ENCODE measurements at regions not wholly inside any gene's neighbourhood (a gene's known extent, or its start where the extent isn't known, plus 50 kb on each side); places are given as distances from the start of the nearest gene placed in this dataset.
"Not testable (repeated sequence)": the region's sequence is repeated elsewhere in the genome, so short reads cannot be mapped to it uniquely, and the experiment has no call there.

GRCh38 chr22:22193923-22194322 lies 50.7 kb upstream of the VPREB1 start:
- Histone ChIP-seq H3K4me1 (ENCODE audit: insufficient read depth, low read length) (no peaks in the 10 kb centered on the region), H3K36me3 (ENCODE audit: insufficient read depth, low read depth, low read length) (no peaks in the 10 kb centered on the region), H3K27me3 (ENCODE audit: insufficient read depth, low read length) (peaks cover 82% of the 10 kb centered on the region), H3K4me3 (ENCODE audit: low read length) (no peak overlapping the region), H3K9ac (ENCODE audit: low read depth, low read length) (no peak overlapping the region), H3K9me3 (ENCODE audit: insufficient read depth, low read depth, low read length) (no peaks in the 10 kb centered on the region), H3K27ac (ENCODE audit: low read length) (no peak overlapping the region)

GRCh38 chr22:22193462-22193861 lies 51.1 kb upstream of the VPREB1 start:
- not testable (repeated sequence) for H3K36me3 ChIP-seq (ENCODE audit: insufficient read depth, low read depth, low read length); H3K9ac ChIP-seq (ENCODE audit: low read depth, low read length); H3K27ac ChIP-seq (ENCODE audit: low read length); H3K4me3 ChIP-seq (ENCODE audit: low read length); H3K9me3 ChIP-seq (ENCODE audit: insufficient read depth, low read depth, low read length); H3K4me1 ChIP-seq (ENCODE audit: insufficient read depth, low read length)
- peaks cover 82% of the 10 kb centered on the region for H3K27me3 ChIP-seq (ENCODE audit: insufficient read depth, low read length)

GRCh38 chr22:22193006-22193405 lies 51.6 kb upstream of the VPREB1 start:
- H3K4me3 ChIP-seq (ENCODE audit: low read length); H3K9me3 ChIP-seq (ENCODE audit: insufficient read depth, low read depth, low read length); H3K9ac ChIP-seq (ENCODE audit: low read depth, low read length); H3K27ac ChIP-seq (ENCODE audit: low read length); H3K4me1 ChIP-seq (ENCODE audit: insufficient read depth, low read length); H3K36me3 ChIP-seq (ENCODE audit: insufficient read depth, low read depth, low read length): not testable (repeated sequence)
- H3K27me3 ChIP-seq (ENCODE audit: insufficient read depth, low read length): peaks cover 82% of the 10 kb centered on the region

GRCh38 chr22:22189796-22190195 lies 54.8 kb upstream of the VPREB1 start:
- not testable (repeated sequence) for H3K4me3 ChIP-seq (ENCODE audit: low read length); H3K36me3 ChIP-seq (ENCODE audit: insufficient read depth, low read depth, low read length); H3K27ac ChIP-seq (ENCODE audit: low read length); H3K9me3 ChIP-seq (ENCODE audit: insufficient read depth, low read depth, low read length); H3K4me1 ChIP-seq (ENCODE audit: insufficient read depth, low read length); H3K9ac ChIP-seq (ENCODE audit: low read depth, low read length)
- H3K27me3 ChIP-seq (ENCODE audit: insufficient read depth, low read length): peaks cover 82% of the 10 kb centered on the region

GRCh38 chr22:22187863-22188262 lies 56.7 kb upstream of the VPREB1 start:
- not testable (repeated sequence) for H3K27ac ChIP-seq (ENCODE audit: low read length); H3K9ac ChIP-seq (ENCODE audit: low read depth, low read length); H3K36me3 ChIP-seq (ENCODE audit: insufficient read depth, low read depth, low read length); H3K4me1 ChIP-seq (ENCODE audit: insufficient read depth, low read length); H3K9me3 ChIP-seq (ENCODE audit: insufficient read depth, low read depth, low read length); H3K4me3 ChIP-seq (ENCODE audit: low read length)
- H3K27me3 ChIP-seq (ENCODE audit: insufficient read depth, low read length): peaks cover 89% of the 10 kb centered on the region

GRCh38 chr22:22187299-22187698 lies 57.3 kb upstream of the VPREB1 start:
- no peaks in the 10 kb centered on the region for H3K4me1 ChIP-seq (ENCODE audit: insufficient read depth, low read length)
- peaks cover 94% of the 10 kb centered on the region for H3K27me3 ChIP-seq (ENCODE audit: insufficient read depth, low read length)
- no peak overlapping the region for H3K27ac ChIP-seq (ENCODE audit: low read length)
- no peaks in the 10 kb centered on the region for H3K36me3 ChIP-seq (ENCODE audit: insufficient read depth, low read depth, low read length)
- H3K9me3 ChIP-seq (ENCODE audit: insufficient read depth, low read depth, low read length): peaks cover 8% of the 10 kb centered on the region
- H3K4me3 ChIP-seq (ENCODE audit: low read length): no peak overlapping the region
- H3K9ac ChIP-seq (ENCODE audit: low read depth, low read length): no peak overlapping the region

GRCh38 chr22:22185844-22186499 lies 58.6 kb upstream of the VPREB1 start:
- Histone ChIP-seq H3K4me1 (ENCODE audit: insufficient read depth, low read length) (no peaks in the 10 kb centered on the region), H3K36me3 (ENCODE audit: insufficient read depth, low read depth, low read length) (no peaks in the 10 kb centered on the region), H3K27ac (ENCODE audit: low read length) (no peak overlapping the region), H3K9ac (ENCODE audit: low read depth, low read length) (no peak overlapping the region), H3K9me3 (ENCODE audit: insufficient read depth, low read depth, low read length) (peaks cover 8% of the 10 kb centered on the region), H3K4me3 (ENCODE audit: low read length) (no peak overlapping the region), H3K27me3 (ENCODE audit: insufficient read depth, low read length) (peaks cover 100% of the 10 kb centered on the region)

- no peaks in the 10 kb centered on the region for H3K36me3 ChIP-seq (ENCODE audit: insufficient read depth, low read depth, low read length)
- H3K9ac ChIP-seq (ENCODE audit: low read depth, low read length): no peak overlapping the region
- peaks cover 8% of the 10 kb centered on the region for H3K9me3 ChIP-seq (ENCODE audit: insufficient read depth, low read depth, low read length)
- no peak overlapping the region for H3K27ac ChIP-seq (ENCODE audit: low read length)
- H3K4me1 ChIP-seq (ENCODE audit: insufficient read depth, low read length): no peaks in the 10 kb centered on the region
- H3K27me3 ChIP-seq (ENCODE audit: insufficient read depth, low read length): peaks cover 100% of the 10 kb centered on the region
- no peak overlapping the region for H3K4me3 ChIP-seq (ENCODE audit: low read length)
Observed at GRCh38 chr22:22185217-22185616, 59.4 kb upstream of the VPREB1 start.

GRCh38 chr22:22184277-22184807 lies 60.2 kb upstream of the VPREB1 start:
- Histone ChIP-seq H3K27ac (ENCODE audit: low read length) (no peak overlapping the region), H3K9me3 (ENCODE audit: insufficient read depth, low read depth, low read length) (peaks cover 8% of the 10 kb centered on the region), H3K36me3 (ENCODE audit: insufficient read depth, low read depth, low read length) (no peaks in the 10 kb centered on the region), H3K4me1 (ENCODE audit: insufficient read depth, low read length) (no peaks in the 10 kb centered on the region), H3K9ac (ENCODE audit: low read depth, low read length) (no peak overlapping the region), H3K27me3 (ENCODE audit: insufficient read depth, low read length) (peaks cover 100% of the 10 kb centered on the region), H3K4me3 (ENCODE audit: low read length) (no peak overlapping the region)

- H3K4me1 ChIP-seq (ENCODE audit: insufficient read depth, low read length): no peaks in the 10 kb centered on the region
- H3K27ac ChIP-seq (ENCODE audit: low read length): no peak overlapping the region
- H3K9me3 ChIP-seq (ENCODE audit: insufficient read depth, low read depth, low read length): peaks cover 8% of the 10 kb centered on the region
- H3K4me3 ChIP-seq (ENCODE audit: low read length): no peak overlapping the region
- H3K27me3 ChIP-seq (ENCODE audit: insufficient read depth, low read length): peaks cover 100% of the 10 kb centered on the region
- no peaks in the 10 kb centered on the region for H3K36me3 ChIP-seq (ENCODE audit: insufficient read depth, low read depth, low read length)
- no peak overlapping the region for H3K9ac ChIP-seq (ENCODE audit: low read depth, low read length)
Observed at GRCh38 chr22:22182990-22183264, 61.7 kb upstream of the VPREB1 start.

- no peak overlapping the region for H3K9ac ChIP-seq (ENCODE audit: low read depth, low read length)
- no peaks in the 10 kb centered on the region for H3K4me1 ChIP-seq (ENCODE audit: insufficient read depth, low read length)
- no peak overlapping the region for H3K4me3 ChIP-seq (ENCODE audit: low read length)
- H3K27ac ChIP-seq (ENCODE audit: low read length): no peak overlapping the region
- H3K36me3 ChIP-seq (ENCODE audit: insufficient read depth, low read depth, low read length): no peaks in the 10 kb centered on the region
- peaks cover 8% of the 10 kb centered on the region for H3K9me3 ChIP-seq (ENCODE audit: insufficient read depth, low read depth, low read length)
- H3K27me3 ChIP-seq (ENCODE audit: insufficient read depth, low read length): peaks cover 99% of the 10 kb centered on the region
Observed at GRCh38 chr22:22182218-22182989, 62.2 kb upstream of the VPREB1 start.

- Histone ChIP-seq H3K9ac (ENCODE audit: low read depth, low read length) (no peak overlapping the region), H3K4me3 (ENCODE audit: low read length) (no peak overlapping the region), H3K9me3 (ENCODE audit: insufficient read depth, low read depth, low read length) (no peaks in the 10 kb centered on the region), H3K4me1 (ENCODE audit: insufficient read depth, low read length) (no peaks in the 10 kb centered on the region), H3K27me3 (ENCODE audit: insufficient read depth, low read length) (peaks cover 99% of the 10 kb centered on the region), H3K27ac (ENCODE audit: low read length) (no peak overlapping the region), H3K36me3 (ENCODE audit: insufficient read depth, low read depth, low read length) (no peaks in the 10 kb centered on the region)
Observed at GRCh38 chr22:22181341-22181850, 63.2 kb upstream of the VPREB1 start.
